CD14-positive monocyte (primary cell): ENCODE measurements at regions not wholly inside any gene's neighbourhood (a gene's known extent, or its start where the extent isn't known, plus 50 kb on each side); places are given as distances from the start of the nearest gene placed in this dataset.

Source experiments
- DNase-seq, 3 donors: peaks; one replicate each; pipeline ENCODE4 v3.0.0-alpha.2; 2011 to 2022
- H2AFZ ChIP-seq: 2 replicates; pipeline ENCODE4 v1.6.0; 2012; ENCODE audit warnings: mild to moderate bottlenecking, low read depth, low read length, inconsistent platforms; ENCODE audit not compliant: insufficient read depth, poor library complexity, severe bottlenecking
- H3K27ac ChIP-seq, 2 donors: 1 replicate in 1 of 2; 2 replicates in 1 of 2; pipeline ENCODE4 v1.5.1; 2012 to 2013; ENCODE audit warnings: low read length in 2 of 2, control low read depth in 1 of 2, inconsistent platforms in 1 of 2, low read depth in 1 of 2, mild to moderate bottlenecking in 1 of 2
- H3K27me3 ChIP-seq, 2 donors: one replicate each; pipeline versions ENCODE4 v1.6.0 to v1.6.1; 2011 to 2013; ENCODE audit warnings: low read length in 2 of 2; ENCODE audit not compliant: control insufficient read depth in 2 of 2, insufficient read depth in 2 of 2
- H3K36me3 ChIP-seq, 2 donors: replicated peaks in 1 of 2; 1 replicate in 1 of 2; 2 replicates in 1 of 2; pipeline versions ENCODE4 v1.5.1 to v1.6.1; 2012 to 2013; ENCODE audit warnings: low read length in 2 of 2, control low read depth in 1 of 2, inconsistent platforms in 1 of 2, mild to moderate bottlenecking in 1 of 2; ENCODE audit not compliant: insufficient read depth in 2 of 2, control insufficient read depth in 1 of 2
- H3K4me1 ChIP-seq, 2 donors: 1 replicate in 1 of 2; 2 replicates in 1 of 2; pipeline versions ENCODE4 v1.5.1 to v1.6.1; 2012 to 2013; ENCODE audit warnings: low read length in 2 of 2, control low read depth in 1 of 2, inconsistent platforms in 1 of 2, mild to moderate bottlenecking in 1 of 2, moderate library complexity in 1 of 2; ENCODE audit not compliant: insufficient read depth in 2 of 2, control insufficient read depth in 1 of 2
- H3K4me2 ChIP-seq: replicated peaks from 2 replicates; pipeline ENCODE3; 2012; ENCODE audit warnings: low read length, moderate library complexity, mild to moderate bottlenecking; ENCODE audit not compliant: poor library complexity, severe bottlenecking; ENCODE audit errors: extremely low read depth
- H3K4me3 ChIP-seq, 3 experiments: fragments of 200-600 bp in 1 of 3; sonication (generic) in 1 of 3; replicated peaks in 1 of 3; 1 replicate in 2 of 3; 2 replicates in 1 of 3; pipeline ENCODE4 v1.5.1; 2011 to 2013; ENCODE audit warnings: low read length in 3 of 3, mild to moderate bottlenecking in 3 of 3, control low read depth in 2 of 3, low read depth in 2 of 3, inconsistent platforms in 1 of 3, moderate library complexity in 1 of 3
- H3K79me2 ChIP-seq: 2 replicates; pipeline ENCODE4 v1.6.0; 2012; ENCODE audit warnings: mild to moderate bottlenecking, control low read depth, inconsistent platforms, low read length, moderate library complexity; ENCODE audit not compliant: insufficient read depth
- H3K9ac ChIP-seq: 2 replicates; pipeline ENCODE4 v1.6.0; 2017; ENCODE audit warnings: low read length, mild to moderate bottlenecking; ENCODE audit not compliant: insufficient read depth, poor library complexity, severe bottlenecking
- H3K9me3 ChIP-seq, 2 donors: replicated peaks in 1 of 2; 1 replicate in 1 of 2; 2 replicates in 1 of 2; pipeline versions ENCODE4 v1.5.1 to v1.6.1; 2012 to 2013; ENCODE audit warnings: low read length in 2 of 2, control low read depth in 1 of 2; ENCODE audit not compliant: control insufficient read depth in 1 of 2, insufficient read depth in 1 of 2
- H4K20me1 ChIP-seq: 2 replicates; pipeline ENCODE4 v1.6.0; 2012; ENCODE audit warnings: mild to moderate bottlenecking, low read length, control low read depth, moderate library complexity; ENCODE audit not compliant: insufficient read depth
- H3K27ac Mint-ChIP-seq, 7 donors: one replicate each; pipeline ENCODE4 v1.8.0; 2020; ENCODE audit warnings: mild to moderate bottlenecking in 7 of 7, mixed read lengths in 7 of 7, moderate library complexity in 6 of 7, inconsistent platforms in 2 of 7
- H3K27me3 Mint-ChIP-seq, 3 donors: one replicate each; pipeline ENCODE4 v1.8.0; 2021 to 2022; ENCODE audit warnings: low read depth in 3 of 3, mild to moderate bottlenecking in 3 of 3, mixed read lengths in 3 of 3, moderate library complexity in 3 of 3, inconsistent platforms in 1 of 3
- H3K36me3 Mint-ChIP-seq, 2 donors: one replicate each; pipeline ENCODE4 v1.8.0; 2020; ENCODE audit warnings: mixed read lengths in 2 of 2, inconsistent platforms in 1 of 2, mild to moderate bottlenecking in 1 of 2
- H3K4me1 Mint-ChIP-seq: one replicate; pipeline ENCODE4 v1.8.0; 2020; ENCODE audit warnings: mild to moderate bottlenecking, mixed read lengths
- H3K4me3 Mint-ChIP-seq, 2 donors: one replicate each; pipeline ENCODE4 v1.8.0; 2020; ENCODE audit warnings: mild to moderate bottlenecking in 2 of 2, mixed read lengths in 2 of 2, moderate library complexity in 1 of 2
- H3K9me3 Mint-ChIP-seq, 7 donors: one replicate each; pipeline ENCODE4 v1.8.0; 2020 to 2022; ENCODE audit warnings: mixed read lengths in 7 of 7, mild to moderate bottlenecking in 6 of 7, moderate library complexity in 6 of 7, inconsistent platforms in 2 of 7
- CTCF ChIP-seq: fragments of 200-600 bp; IDR thresholded peaks from one replicate; pipeline ENCODE4 v1.8.0; 2022; ENCODE audit warnings: antibody characterized with exemption, mild to moderate bottlenecking
- WGBS: methylation state at CpG from one replicate; pipeline ENCODE4 v1.1.5; 2013; ENCODE audit warnings: missing lambda C conversion rate; ENCODE audit not compliant: insufficient coverage; 5-methylcytosine and 5-hydroxymethylcytosine counted together
- intact Hi-C, 2 donors: fragments of 100-400 bp; cut with micrococcal nuclease; formaldehyde crosslinking; loops; one replicate each; pipeline versions ENCODE4 v1.15.0 to v1.15.1; 2023

GRCh38 chr4:101670370-101670769 lies 120.2 kb upstream of the BANK1 start:
- Mint-ChIP-seq H3K4me1 (no peaks in the 10 kb centered on the region), H3K9me3 (peaks cover 4 to 29% (median 10%) of the 10 kb centered on the region in 7 donors), H3K27me3 (peaks cover 0 to 1% (median 0%) of the 10 kb centered on the region in 3 donors), H3K36me3 (no peaks in the 10 kb centered on the region), H3K27ac (peak overlapping the region in 1 of 7 donors; percentile 43), H3K4me3 (no peak overlapping the region)
- Histone ChIP-seq H3K4me3 (no peak overlapping the region), H4K20me1 (no peaks in the 10 kb centered on the region), H3K27ac (no peak overlapping the region), H2AFZ (no peak overlapping the region), H3K27me3 (no peaks in the 10 kb centered on the region), H3K79me2 (no peaks in the 10 kb centered on the region), H3K9me3 (peaks cover 0 to 4% of the 10 kb centered on the region in 2 donors), H3K4me1 (no peaks in the 10 kb centered on the region), H3K36me3 (no peaks in the 10 kb centered on the region), H3K9ac (no peak overlapping the region), H3K4me2 (no peak overlapping the region)
- TF ChIP-seq CTCF, result no peak
- 81% methylated on average over 3 of the region's 4 CpGs for WGBS
- no peak for DNase-seq
- intact Hi-C loops, result no loop called here

DNA sequence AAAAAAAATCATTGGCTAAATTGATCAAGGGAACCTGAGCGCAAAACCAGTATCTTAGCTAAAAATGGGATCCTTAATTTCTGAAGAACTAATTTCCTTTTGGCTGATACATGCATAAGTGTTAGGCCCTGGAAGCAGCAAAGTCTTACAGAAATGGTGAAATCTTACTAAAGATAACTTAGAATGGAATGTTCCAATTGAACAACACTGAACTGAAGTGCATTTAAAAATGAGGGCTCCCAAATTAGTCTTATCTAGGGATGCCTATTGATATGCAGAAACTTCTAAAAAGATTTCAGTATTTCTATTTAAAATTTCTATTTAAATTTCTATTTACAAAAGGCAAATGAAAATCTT lies 120.7 kb upstream of the BANK1 start:
- Histone ChIP-seq H3K4me3 (no peak overlapping the region), H3K36me3 (no peaks in the 10 kb centered on the region), H4K20me1 (no peaks in the 10 kb centered on the region), H3K27ac (no peak overlapping the region), H3K4me2 (no peak overlapping the region), H3K9me3 (peaks cover 0 to 4% of the 10 kb centered on the region in 2 donors), H2AFZ (no peak overlapping the region), H3K9ac (no peak overlapping the region), H3K79me2 (no peaks in the 10 kb centered on the region), H3K27me3 (no peaks in the 10 kb centered on the region), H3K4me1 (no peaks in the 10 kb centered on the region)
- Mint-ChIP-seq H3K27me3 (peaks cover 0 to 1% (median 0%) of the 10 kb centered on the region in 3 donors), H3K9me3 (peaks cover 4 to 29% (median 10%) of the 10 kb centered on the region in 7 donors), H3K27ac (no peak overlapping the region), H3K4me1 (no peaks in the 10 kb centered on the region), H3K36me3 (no peaks in the 10 kb centered on the region), H3K4me3 (no peak overlapping the region)
- TF ChIP-seq CTCF, result no peak
- 100% methylated on average over 1 of the region's 1 CpG for WGBS
- intact Hi-C loops, result no loop called here
- DNase-seq, result no peak
